Astrocyte (in vitro differentiated cells and primary cell): ENCODE measurements at regions not wholly inside any gene's neighbourhood (a gene's known extent, or its start where the extent isn't known, plus 50 kb on each side); places are given as distances from the start of the nearest gene placed in this dataset.
"Not testable (repeated sequence)": the region's sequence is repeated elsewhere in the genome, so short reads cannot be mapped to it uniquely, and the experiment has no call there.

Source experiments
- EZH2 ChIP-seq: IDR thresholded peaks from 2 replicates; pipeline ENCODE4 v1.6.1; 2012; ENCODE audit warnings: mild to moderate bottlenecking, low read length, inconsistent platforms; ENCODE audit not compliant: insufficient read depth
- TF ChIP-seq, protein P1 (sequence below): IDR thresholded peaks from 2 replicates; pipeline ENCODE4 v1.5.1; 2011; ENCODE audit warnings: low read depth, mild to moderate bottlenecking, inconsistent platforms, low read length, moderate library complexity; ENCODE audit not compliant: insufficient read depth

GRCh38 chr1:218015106-218015505, 270.0 kb upstream of the RRP15 start:
- TF ChIP-seq, protein P1, sequence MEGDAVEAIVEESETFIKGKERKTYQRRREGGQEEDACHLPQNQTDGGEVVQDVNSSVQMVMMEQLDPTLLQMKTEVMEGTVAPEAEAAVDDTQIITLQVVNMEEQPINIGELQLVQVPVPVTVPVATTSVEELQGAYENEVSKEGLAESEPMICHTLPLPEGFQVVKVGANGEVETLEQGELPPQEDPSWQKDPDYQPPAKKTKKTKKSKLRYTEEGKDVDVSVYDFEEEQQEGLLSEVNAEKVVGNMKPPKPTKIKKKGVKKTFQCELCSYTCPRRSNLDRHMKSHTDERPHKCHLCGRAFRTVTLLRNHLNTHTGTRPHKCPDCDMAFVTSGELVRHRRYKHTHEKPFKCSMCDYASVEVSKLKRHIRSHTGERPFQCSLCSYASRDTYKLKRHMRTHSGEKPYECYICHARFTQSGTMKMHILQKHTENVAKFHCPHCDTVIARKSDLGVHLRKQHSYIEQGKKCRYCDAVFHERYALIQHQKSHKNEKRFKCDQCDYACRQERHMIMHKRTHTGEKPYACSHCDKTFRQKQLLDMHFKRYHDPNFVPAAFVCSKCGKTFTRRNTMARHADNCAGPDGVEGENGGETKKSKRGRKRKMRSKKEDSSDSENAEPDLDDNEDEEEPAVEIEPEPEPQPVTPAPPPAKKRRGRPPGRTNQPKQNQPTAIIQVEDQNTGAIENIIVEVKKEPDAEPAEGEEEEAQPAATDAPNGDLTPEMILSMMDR = not testable (repeated sequence)
- not testable (repeated sequence) for TF ChIP-seq EZH2
